ENCODE measurements at regions not wholly inside any gene's neighbourhood (a gene's known extent, or its start where the extent isn't known, plus 50 kb on each side); places are given as distances from the start of the nearest gene placed in this dataset.

GRCh38 chr11:119942583-119943297, 195.2 kb downstream of the TRIM29 start:
- 85 to 90% (median 89%) methylated on average over 7 of the region's 7 CpGs for whole genome bisulfite sequencing, 4 donors
- H3K36me3 ChIP-seq, result no peaks in the 10 kb centered on the region
- H3K27ac ChIP-seq, result no peak overlapping the region
- H3K4me3 ChIP-seq, result no peak overlapping the region
- TF ChIP-seq, protein P1, sequence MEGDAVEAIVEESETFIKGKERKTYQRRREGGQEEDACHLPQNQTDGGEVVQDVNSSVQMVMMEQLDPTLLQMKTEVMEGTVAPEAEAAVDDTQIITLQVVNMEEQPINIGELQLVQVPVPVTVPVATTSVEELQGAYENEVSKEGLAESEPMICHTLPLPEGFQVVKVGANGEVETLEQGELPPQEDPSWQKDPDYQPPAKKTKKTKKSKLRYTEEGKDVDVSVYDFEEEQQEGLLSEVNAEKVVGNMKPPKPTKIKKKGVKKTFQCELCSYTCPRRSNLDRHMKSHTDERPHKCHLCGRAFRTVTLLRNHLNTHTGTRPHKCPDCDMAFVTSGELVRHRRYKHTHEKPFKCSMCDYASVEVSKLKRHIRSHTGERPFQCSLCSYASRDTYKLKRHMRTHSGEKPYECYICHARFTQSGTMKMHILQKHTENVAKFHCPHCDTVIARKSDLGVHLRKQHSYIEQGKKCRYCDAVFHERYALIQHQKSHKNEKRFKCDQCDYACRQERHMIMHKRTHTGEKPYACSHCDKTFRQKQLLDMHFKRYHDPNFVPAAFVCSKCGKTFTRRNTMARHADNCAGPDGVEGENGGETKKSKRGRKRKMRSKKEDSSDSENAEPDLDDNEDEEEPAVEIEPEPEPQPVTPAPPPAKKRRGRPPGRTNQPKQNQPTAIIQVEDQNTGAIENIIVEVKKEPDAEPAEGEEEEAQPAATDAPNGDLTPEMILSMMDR (IDR thresholded peaks at IDR 0.05), result no peak
- TF ChIP-seq POLR2A (IDR thresholded peaks at IDR 0.05), result no peak
- H3K9me3 ChIP-seq, result no peaks in the 10 kb centered on the region
- peaks cover 0 to 10% (median 1%) of the 10 kb centered on the region in 12 donors for H3K4me1 ChIP-seq
- no peak for DNase-seq
- intact Hi-C loops (cut with DNase I), result no loop called here
- H3K27me3 ChIP-seq, result peaks cover 0 to 6% (median 0%) of the 10 kb centered on the region in 9 donors
- no peak for ATAC-seq

DNA sequence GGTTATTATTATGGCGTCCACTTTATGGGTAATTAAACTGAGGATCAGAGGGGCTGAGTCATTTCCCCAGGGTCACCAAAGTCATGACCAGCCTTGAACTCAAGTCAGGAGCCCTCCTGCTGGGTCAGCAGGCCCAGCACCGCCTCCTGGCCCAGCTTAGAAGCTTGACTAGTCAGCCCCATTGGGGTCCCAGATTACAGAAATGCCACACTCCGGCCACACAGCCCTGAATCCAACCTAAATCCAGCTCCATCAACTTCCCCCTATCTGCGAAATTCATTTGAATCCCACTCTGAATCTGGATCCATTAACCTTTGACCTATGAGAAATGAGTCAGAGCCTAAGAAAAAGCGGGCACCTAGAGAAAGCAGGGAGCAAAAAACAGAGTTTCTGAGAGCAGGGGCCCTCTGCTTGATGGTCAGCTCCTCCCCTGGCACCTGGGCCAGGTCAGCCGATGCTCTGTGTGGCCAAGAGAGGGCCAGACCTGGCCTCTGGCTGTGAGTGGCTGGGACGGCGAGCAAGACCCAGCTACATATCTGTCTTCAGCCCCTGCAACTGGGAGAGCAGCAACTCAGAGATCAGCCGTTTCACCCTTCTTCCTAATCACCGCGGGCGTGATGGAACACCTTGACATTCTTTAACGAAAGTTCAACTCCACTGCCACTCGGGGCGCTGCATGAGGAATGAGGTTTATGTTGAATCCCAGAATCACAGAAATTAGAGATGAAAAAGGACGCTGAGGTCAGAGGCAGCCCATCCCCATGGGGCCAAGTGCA, 196.1 kb downstream of the TRIM29 start:
- WGBS, 4 donors, result 72 to 74% (median 73%) methylated on average over 16 of the region's 16 CpGs
- H3K27me3 ChIP-seq, result peaks cover 0 to 6% (median 0%) of the 10 kb centered on the region in 9 donors
- no peak overlapping the region for H3K27ac ChIP-seq
- no peak overlapping the region for H3K4me3 ChIP-seq
- DNase-seq, result no peak
- H3K9me3 ChIP-seq, result no peaks in the 10 kb centered on the region
- ATAC-seq, result no peak
- no peaks in the 10 kb centered on the region for H3K36me3 ChIP-seq
- peaks cover 0 to 10% (median 1%) of the 10 kb centered on the region in 12 donors for H3K4me1 ChIP-seq
- intact Hi-C loops (cut with DNase I), result no loop called here
- TF ChIP-seq POLR2A (IDR thresholded peaks at IDR 0.05), result no peak
- TF ChIP-seq, protein P1 (IDR thresholded peaks at IDR 0.05), result no peak

DNA sequence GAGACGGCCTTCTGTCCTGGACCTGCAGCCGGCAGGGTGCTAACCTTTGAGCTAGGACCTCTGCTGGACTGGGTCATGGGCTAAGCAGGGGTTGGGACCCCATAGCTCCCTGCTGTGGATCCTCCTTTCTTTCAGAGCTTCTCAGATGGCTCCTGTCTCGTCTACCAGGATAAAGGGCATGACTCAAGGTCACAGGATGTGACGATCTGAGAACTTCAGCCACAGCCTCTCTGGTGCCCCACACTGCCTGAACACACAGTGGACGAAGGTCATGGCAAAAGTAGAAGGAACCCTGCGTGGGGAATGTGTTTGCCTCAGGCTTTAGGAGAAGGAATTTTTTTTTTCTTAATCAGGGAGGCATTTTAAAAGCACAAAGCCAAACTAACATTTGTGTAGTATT, 196.7 kb downstream of the TRIM29 start:
- peak overlapping the region in 1 of 12 donors; percentile 1 for H3K27ac ChIP-seq
- peak in 1 of 4 donors; percentile 26 for ATAC-seq
- peaks cover 0 to 10% (median 1%) of the 10 kb centered on the region in 12 donors for H3K4me1 ChIP-seq
- no peaks in the 10 kb centered on the region for H3K36me3 ChIP-seq
- intact Hi-C loops (cut with DNase I), result no loop called here
- no peak for TF ChIP-seq POLR2A (IDR thresholded peaks at IDR 0.05)
- TF ChIP-seq, protein P1 (IDR thresholded peaks at IDR 0.05), result no peak
- peaks cover 0 to 5% (median 0%) of the 10 kb centered on the region in 9 donors for H3K27me3 ChIP-seq
- no peak overlapping the region for H3K4me3 ChIP-seq
- H3K9me3 ChIP-seq, result no peaks in the 10 kb centered on the region
- 57 to 72% (median 64%) methylated on average over 6 of the region's 6 CpGs for WGBS, 4 donors
- no peak for DNase-seq

DNA sequence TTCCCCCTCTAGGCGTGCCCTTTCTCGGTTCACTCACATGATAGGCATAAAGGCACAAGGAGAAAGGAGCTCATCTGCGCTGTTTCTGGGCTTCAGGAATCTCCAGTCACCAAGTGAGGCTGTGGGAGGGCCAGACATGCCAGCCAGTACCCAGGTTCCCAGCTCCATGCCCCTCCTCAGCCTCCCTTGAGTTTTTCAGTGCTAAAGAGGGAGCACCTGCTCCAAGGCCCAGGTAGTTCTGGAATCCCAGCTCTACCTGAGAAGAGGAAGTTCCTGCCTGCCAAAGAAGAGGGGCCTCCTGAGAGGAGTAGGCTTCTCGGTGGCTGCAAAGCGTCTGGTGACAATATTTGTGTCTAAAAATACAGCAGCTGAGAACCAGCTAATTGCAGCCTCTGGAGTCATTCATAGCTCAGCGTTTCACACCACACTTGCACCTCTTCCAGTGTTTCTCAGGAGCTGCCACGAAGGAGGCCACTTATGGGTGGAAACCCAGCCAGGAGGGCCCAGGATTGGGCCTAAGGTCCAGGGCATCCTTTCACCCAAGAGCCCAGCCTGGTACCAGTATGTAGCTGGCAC, 197.4 kb downstream of the TRIM29 start:
- DNase-seq (peak in 1 of 5 donors; percentile 32), ATAC-seq (peak; percentile 45 to 84 (median 58))
- TF ChIP-seq POLR2A (IDR thresholded peaks at IDR 0.05), result no peak
- TF ChIP-seq, protein P1 (IDR thresholded peaks at IDR 0.05), result no peak
- Histone ChIP-seq H3K4me1 (peaks cover 0 to 10% (median 1%) of the 10 kb centered on the region in 12 donors), H3K9me3 (no peaks in the 10 kb centered on the region), H3K4me3 (no peak overlapping the region), H3K36me3 (no peaks in the 10 kb centered on the region), H3K27me3 (peaks cover 0 to 5% (median 0%) of the 10 kb centered on the region in 9 donors), H3K27ac (peak overlapping the region in 2 of 12 donors; percentile 1 to 19)
- WGBS, 4 donors, result 55 to 67% (median 62%) methylated on average over 6 to 7 of the region's 7 CpGs
- intact Hi-C loops (cut with DNase I), result no loop called here
